ENCODE measurements at regions not wholly inside any gene's neighbourhood (a gene's known extent, or its start where the extent isn't known, plus 50 kb on each side); places are given as distances from the start of the nearest gene placed in this dataset.
"Not testable (repeated sequence)": the region's sequence is repeated elsewhere in the genome, so short reads cannot be mapped to it uniquely, and the experiment has no call there.

DNA sequence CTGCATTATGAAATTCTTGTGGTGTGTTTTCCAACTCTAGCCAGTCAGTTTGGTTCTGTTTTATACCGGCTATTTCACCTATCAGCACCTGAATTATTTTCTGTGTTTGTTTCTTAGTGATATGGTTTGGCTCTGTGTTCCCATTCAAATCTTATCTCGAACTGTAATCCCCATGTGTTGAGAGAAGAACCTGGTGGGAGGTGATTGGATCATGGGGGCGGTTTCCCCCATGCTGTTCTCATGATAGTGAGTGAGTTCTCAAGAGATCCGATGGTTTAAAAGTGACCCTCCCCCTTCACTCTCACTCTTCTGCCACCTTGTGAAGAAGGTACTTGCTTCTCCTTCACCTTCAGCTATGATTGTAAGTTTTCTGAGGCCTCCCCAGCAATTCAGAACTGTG is 1006.2 kb upstream of the FOXG1 start:
- not testable (repeated sequence) for TF ChIP-seq ZNF274 (IDR thresholded peaks at IDR 0.05; ENCODE audit: low read depth, low read length); YY1 (IDR thresholded peaks at IDR 0.05; ENCODE audit: insufficient read depth, insufficient read length); SUZ12 (IDR thresholded peaks at IDR 0.05; ENCODE audit: extremely low read depth, insufficient read depth, insufficient read length)
